Small intestine (tissue), 7 donors: ENCODE measurements at regions not wholly inside any gene's neighbourhood (a gene's known extent, or its start where the extent isn't known, plus 50 kb on each side); places are given as distances from the start of the nearest gene placed in this dataset.

ENCODE experiments used
- DNase-seq, 2 donors: peaks; one replicate each; pipeline versions ENCODE4 v3.0.0 to v3.0.0-alpha.2; 2013
- FAIRE-seq: peaks from 2 replicates; lab custom pipeline; 2012; peaks lifted over from hg19 to GRCh38; lab: Jason Lieb, UNC
- H3K27ac ChIP-seq, 3 donors: one replicate each; pipeline ENCODE4 v1.5.1; 2013; ENCODE audit warnings: low read length in 2 of 3, mild to moderate bottlenecking in 2 of 3, control low read depth in 1 of 3, inconsistent platforms in 1 of 3, low read depth in 1 of 3, moderate library complexity in 1 of 3
- H3K27me3 ChIP-seq, 3 donors: one replicate each; pipeline ENCODE4 v1.6.1; 2013; ENCODE audit warnings: low read length in 3 of 3, inconsistent platforms in 1 of 3; ENCODE audit not compliant: control insufficient read depth in 3 of 3, insufficient read depth in 3 of 3
- H3K36me3 ChIP-seq, 3 donors: one replicate each; pipeline ENCODE4 v1.6.1; 2013; ENCODE audit warnings: low read length in 3 of 3, inconsistent platforms in 1 of 3, low read depth in 1 of 3, mild to moderate bottlenecking in 1 of 3, moderate library complexity in 1 of 3; ENCODE audit not compliant: control insufficient read depth in 3 of 3, insufficient read depth in 2 of 3
- H3K4me1 ChIP-seq, 3 donors: one replicate each; pipeline ENCODE4 v1.6.1; 2013; ENCODE audit warnings: low read length in 2 of 3, inconsistent platforms in 1 of 3, low read depth in 1 of 3, mild to moderate bottlenecking in 1 of 3, moderate library complexity in 1 of 3; ENCODE audit not compliant: control insufficient read depth in 3 of 3, insufficient read depth in 2 of 3
- H3K4me3 ChIP-seq, 3 donors: one replicate each; pipeline ENCODE4 v1.5.1; 2013; ENCODE audit warnings: low read length in 3 of 3, control low read depth in 1 of 3, inconsistent platforms in 1 of 3, low read depth in 1 of 3, mild to moderate bottlenecking in 1 of 3, moderate library complexity in 1 of 3
- H3K9me3 ChIP-seq, 2 donors: one replicate each; pipeline ENCODE4 v1.6.1; 2013; ENCODE audit warnings: low read depth in 1 of 2, low read length in 1 of 2; ENCODE audit not compliant: control insufficient read depth in 2 of 2, insufficient read depth in 1 of 2
- WGBS, 3 donors: extraction: QIAGEN DNeasy Blood & Tissue Kit; methylation state at CpG; one replicate each; pipeline ENCODE4 v1.1.7; 2013; 5-methylcytosine and 5-hydroxymethylcytosine counted together
- donor health status: healthy with polysubstance abuse.
- donor health status: control.
- donor health status: control.
- donor health status: Bipolar disorder and iron deficiency.
- donor health status: healthy.

- H3K27me3 ChIP-seq = no peaks in the 10 kb centered on the region
- H3K36me3 ChIP-seq = no peaks in the 10 kb centered on the region
- peaks cover 0 to 3% (median 0%) of the 10 kb centered on the region in 3 donors for H3K4me1 ChIP-seq
- FAIRE-seq (no peak), DNase-seq (no peak)
- no peak overlapping the region for H3K4me3 ChIP-seq
- H3K27ac ChIP-seq = no peak overlapping the region
- no peaks in the 10 kb centered on the region for H3K9me3 ChIP-seq
Observed at GRCh38 chr6:147005499-147005898, 198.7 kb upstream of the STXBP5 start.

GRCh38 chr6:147007441-147007840 is 196.8 kb upstream of the STXBP5 start:
- no peak for DNase-seq
- FAIRE-seq = no peak
- Histone ChIP-seq H3K4me1 (no peaks in the 10 kb centered on the region), H3K27ac (no peak overlapping the region), H3K4me3 (no peak overlapping the region), H3K27me3 (no peaks in the 10 kb centered on the region), H3K9me3 (no peaks in the 10 kb centered on the region), H3K36me3 (no peaks in the 10 kb centered on the region)

GRCh38 chr6:147009358-147009757 is 194.9 kb upstream of the STXBP5 start:
- FAIRE-seq (no peak), DNase-seq (no peak)
- H3K36me3 ChIP-seq = no peaks in the 10 kb centered on the region
- 90 to 95% (median 93%) methylated on average over 2 of the region's 2 CpGs for WGBS, 3 donors
- H3K27ac ChIP-seq = no peak overlapping the region
- no peaks in the 10 kb centered on the region for H3K9me3 ChIP-seq
- H3K4me1 ChIP-seq = no peaks in the 10 kb centered on the region
- no peaks in the 10 kb centered on the region for H3K27me3 ChIP-seq
- H3K4me3 ChIP-seq = no peak overlapping the region

GRCh38 chr6:147015674-147016073 is 188.5 kb upstream of the STXBP5 start:
- H3K36me3 ChIP-seq = no peaks in the 10 kb centered on the region
- H3K27ac ChIP-seq = no peak overlapping the region
- H3K9me3 ChIP-seq = no peaks in the 10 kb centered on the region
- 93 to 97% (median 93%) methylated on average over 5 of the region's 5 CpGs for WGBS, 3 donors
- H3K27me3 ChIP-seq = no peaks in the 10 kb centered on the region
- H3K4me1 ChIP-seq = no peaks in the 10 kb centered on the region
- H3K4me3 ChIP-seq = no peak overlapping the region
- FAIRE-seq (no peak), DNase-seq (no peak)

GRCh38 chr6:147016440-147016839 is 187.8 kb upstream of the STXBP5 start:
- Histone ChIP-seq H3K4me3 (no peak overlapping the region), H3K27ac (no peak overlapping the region), H3K27me3 (no peaks in the 10 kb centered on the region), H3K9me3 (no peaks in the 10 kb centered on the region), H3K4me1 (no peaks in the 10 kb centered on the region), H3K36me3 (no peaks in the 10 kb centered on the region)
- DNase-seq (no peak), FAIRE-seq (no peak)
- WGBS, 3 donors = 69 to 78% (median 76%) methylated on average over 3 of the region's 3 CpGs

GRCh38 chr6:147017153-147017552 is 187.1 kb upstream of the STXBP5 start:
- Histone ChIP-seq H3K9me3 (no peaks in the 10 kb centered on the region), H3K27ac (no peak overlapping the region), H3K27me3 (no peaks in the 10 kb centered on the region), H3K36me3 (no peaks in the 10 kb centered on the region), H3K4me3 (no peak overlapping the region), H3K4me1 (no peaks in the 10 kb centered on the region)
- FAIRE-seq (no peak), DNase-seq (no peak)
- 91 to 96% (median 92%) methylated on average over 4 of the region's 4 CpGs for WGBS, 3 donors

GRCh38 chr6:147019001-147019400 is 185.2 kb upstream of the STXBP5 start:
- FAIRE-seq (no peak), DNase-seq (no peak)
- Histone ChIP-seq H3K4me3 (no peak overlapping the region), H3K4me1 (no peaks in the 10 kb centered on the region), H3K36me3 (no peaks in the 10 kb centered on the region), H3K9me3 (no peaks in the 10 kb centered on the region), H3K27ac (no peak overlapping the region), H3K27me3 (no peaks in the 10 kb centered on the region)

GRCh38 chr6:147022041-147022440 is 182.2 kb upstream of the STXBP5 start:
- H3K27me3 ChIP-seq = no peaks in the 10 kb centered on the region
- no peaks in the 10 kb centered on the region for H3K9me3 ChIP-seq
- H3K36me3 ChIP-seq = no peaks in the 10 kb centered on the region
- 69 to 93% (median 82%) methylated on average over 2 of the region's 2 CpGs for WGBS, 3 donors
- H3K4me3 ChIP-seq = no peak overlapping the region
- FAIRE-seq = no peak
- DNase-seq = no peak
- H3K4me1 ChIP-seq = no peaks in the 10 kb centered on the region
- H3K27ac ChIP-seq = no peak overlapping the region

GRCh38 chr6:147023148-147023547 is 181.1 kb upstream of the STXBP5 start:
- no peak overlapping the region for H3K4me3 ChIP-seq
- no peaks in the 10 kb centered on the region for H3K4me1 ChIP-seq
- no peaks in the 10 kb centered on the region for H3K36me3 ChIP-seq
- H3K9me3 ChIP-seq = no peaks in the 10 kb centered on the region
- FAIRE-seq (no peak), DNase-seq (no peak)
- no peak overlapping the region for H3K27ac ChIP-seq
- H3K27me3 ChIP-seq = no peaks in the 10 kb centered on the region
